ENCODE measurements at regions not wholly inside any gene's neighbourhood (a gene's known extent, or its start where the extent isn't known, plus 50 kb on each side); places are given as distances from the start of the nearest gene placed in this dataset.

DNA sequence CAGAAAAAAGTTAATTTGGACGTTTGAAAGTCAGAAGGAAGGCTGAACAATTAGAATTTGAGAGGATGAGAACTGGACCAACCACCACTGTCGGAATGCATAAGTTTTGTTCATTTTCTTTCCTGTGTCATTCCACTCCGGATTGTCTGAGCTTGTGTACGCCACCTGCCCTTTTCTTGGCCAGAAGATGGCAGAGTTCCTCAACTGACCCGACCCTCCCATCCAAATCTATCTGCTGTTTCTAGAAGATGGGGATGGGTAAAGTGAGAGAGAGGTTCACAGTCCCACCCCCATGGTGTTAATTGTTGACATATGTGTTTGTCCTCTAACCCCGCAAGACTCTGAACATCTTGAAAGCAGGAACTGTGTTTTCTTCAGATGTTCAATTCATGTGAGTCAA is 388.0 kb downstream of the VRK1 start:
- DNase-seq (ENCODE audit: low spot score) = no peak

DNA sequence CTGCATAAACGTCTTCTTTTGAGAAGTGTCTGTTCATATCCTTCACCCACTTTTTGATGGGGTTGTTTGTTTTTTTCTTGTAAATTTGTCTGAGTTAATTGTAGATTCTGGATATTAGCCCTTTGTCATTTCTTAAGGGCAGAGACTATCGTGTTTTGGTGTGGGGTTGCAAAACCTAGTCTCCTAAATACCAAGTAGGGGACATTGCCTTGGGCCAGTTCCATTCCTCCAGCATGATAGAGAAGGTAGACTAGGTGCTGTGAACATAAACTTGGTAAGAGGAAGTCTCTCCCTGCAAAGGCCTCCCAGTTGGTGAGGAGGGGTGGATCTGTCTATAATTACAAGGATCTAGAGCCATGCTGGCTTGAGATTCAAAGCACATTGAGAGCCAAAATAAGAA is 390.7 kb downstream of the VRK1 start:
- WGBS (ENCODE audit: low lambda C conversion rate) = 4% methylated on average over 2 of the region's 2 CpGs
- Histone ChIP-seq H3K4me2 (ENCODE audit: low read depth, low read length) (no peak overlapping the region), H3K79me2 (ENCODE audit: insufficient read depth, low read length) (no peaks in the 10 kb centered on the region), H3K9ac (ENCODE audit: insufficient read depth, low read depth, low read length) (no peak overlapping the region), H3K9me3 (ENCODE audit: low read length) (no peaks in the 10 kb centered on the region), H2AFZ (ENCODE audit: low read length) (no peak overlapping the region), H3K4me1 (ENCODE audit: insufficient read depth, low read length) (no peaks in the 10 kb centered on the region), H3K27me3 (ENCODE audit: control insufficient read depth in 1 of 2, insufficient read depth in 2 of 2, low read length in 2 of 2) (no peaks in the 10 kb centered on the region), H4K20me1 (ENCODE audit: insufficient read depth, low read length) (no peaks in the 10 kb centered on the region), H3K27ac (ENCODE audit: extremely low read length, insufficient read depth, low read length) (no peak overlapping the region), H3K36me3 (replicated peaks in 1 of 2; ENCODE audit: control insufficient read depth in 1 of 2, insufficient read depth in 2 of 2, low read length in 2 of 2) (no peaks in the 10 kb centered on the region), H3K4me3 (replicated peaks in 1 of 3; ENCODE audit: insufficient read depth in 1 of 3, low read depth in 2 of 3, low read length in 3 of 3) (no peak overlapping the region)
- in situ Hi-C loops (cut with HindIII; ENCODE audit: extremely low pct_ligation_motif_present, low pct_unique_long_range_greater_than_20kb) = no loop called here
- ChIA-PET CTCF (ENCODE audit: low intra/inter-chr PET ratio, low total read pairs) (no interaction called here), POLR2A (no interaction called here)
- no TSS peak for BruUV-seq (replicated peaks)
- no peak for ATAC-seq
- FAIRE-seq = no peak
- no peak for DNase-seq (ENCODE audit: low spot score)
- intact Hi-C loops (cut with micrococcal nuclease; ENCODE audit: unreplicated experiment) = no loop called here
- TF ChIP-seq ZNF136 (CRISPR knock-in tag; IDR thresholded peaks at IDR 0.05; ENCODE audit: low read depth) (no peak), ZNF34 (CRISPR knock-in tag; IDR thresholded peaks at IDR 0.05; ENCODE audit: borderline replicate concordance) (no peak), ISL2 (CRISPR knock-in tag; IDR thresholded peaks at IDR 0.05) (no peak), PAF1 (CRISPR knock-in tag; IDR thresholded peaks at IDR 0.05) (no peak), ZBTB7A (CRISPR knock-in tag; IDR thresholded peaks at IDR 0.05) (no peak), IRX3 (CRISPR knock-in tag; IDR thresholded peaks at IDR 0.05; ENCODE audit: borderline replicate concordance, low read depth) (no peak)
- TF ChIP-seq, protein P1, sequence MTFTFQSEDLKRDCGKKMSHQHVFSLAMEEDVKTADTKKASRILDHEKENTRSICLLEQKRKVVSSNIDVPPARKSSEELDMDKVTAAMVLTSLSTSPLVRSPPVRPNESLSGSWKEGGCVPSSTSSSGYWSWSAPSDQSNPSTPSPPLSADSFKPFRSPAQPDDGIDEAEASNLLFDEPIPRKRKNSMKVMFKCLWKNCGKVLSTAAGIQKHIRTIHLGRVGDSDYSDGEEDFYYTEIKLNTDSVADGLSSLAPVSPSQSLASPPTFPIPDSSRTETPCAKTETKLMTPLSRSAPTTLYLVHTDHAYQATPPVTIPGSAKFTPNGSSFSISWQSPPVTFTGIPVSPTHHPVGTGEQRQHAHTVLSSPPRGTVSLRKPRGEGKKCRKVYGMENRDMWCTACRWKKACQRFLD (CRISPR knock-in tag; IDR thresholded peaks at IDR 0.05; ENCODE audit: borderline replicate concordance) = no peak
- TF ChIP-seq, protein P2, sequence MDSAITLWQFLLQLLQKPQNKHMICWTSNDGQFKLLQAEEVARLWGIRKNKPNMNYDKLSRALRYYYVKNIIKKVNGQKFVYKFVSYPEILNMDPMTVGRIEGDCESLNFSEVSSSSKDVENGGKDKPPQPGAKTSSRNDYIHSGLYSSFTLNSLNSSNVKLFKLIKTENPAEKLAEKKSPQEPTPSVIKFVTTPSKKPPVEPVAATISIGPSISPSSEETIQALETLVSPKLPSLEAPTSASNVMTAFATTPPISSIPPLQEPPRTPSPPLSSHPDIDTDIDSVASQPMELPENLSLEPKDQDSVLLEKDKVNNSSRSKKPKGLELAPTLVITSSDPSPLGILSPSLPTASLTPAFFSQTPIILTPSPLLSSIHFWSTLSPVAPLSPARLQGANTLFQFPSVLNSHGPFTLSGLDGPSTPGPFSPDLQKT (CRISPR knock-in tag; IDR thresholded peaks at IDR 0.05; ENCODE audit: borderline replicate concordance) = no peak

More for the DNA sequence above, 388.0 kb downstream of the VRK1 start:
- TF ChIP-seq DMAP1 (CRISPR knock-in tag; IDR thresholded peaks at IDR 0.05) = no peak
- peak; percentile 49 for TF ChIP-seq STAG1 (CRISPR knock-in tag; IDR thresholded peaks at IDR 0.05)
- TF ChIP-seq, protein P3, sequence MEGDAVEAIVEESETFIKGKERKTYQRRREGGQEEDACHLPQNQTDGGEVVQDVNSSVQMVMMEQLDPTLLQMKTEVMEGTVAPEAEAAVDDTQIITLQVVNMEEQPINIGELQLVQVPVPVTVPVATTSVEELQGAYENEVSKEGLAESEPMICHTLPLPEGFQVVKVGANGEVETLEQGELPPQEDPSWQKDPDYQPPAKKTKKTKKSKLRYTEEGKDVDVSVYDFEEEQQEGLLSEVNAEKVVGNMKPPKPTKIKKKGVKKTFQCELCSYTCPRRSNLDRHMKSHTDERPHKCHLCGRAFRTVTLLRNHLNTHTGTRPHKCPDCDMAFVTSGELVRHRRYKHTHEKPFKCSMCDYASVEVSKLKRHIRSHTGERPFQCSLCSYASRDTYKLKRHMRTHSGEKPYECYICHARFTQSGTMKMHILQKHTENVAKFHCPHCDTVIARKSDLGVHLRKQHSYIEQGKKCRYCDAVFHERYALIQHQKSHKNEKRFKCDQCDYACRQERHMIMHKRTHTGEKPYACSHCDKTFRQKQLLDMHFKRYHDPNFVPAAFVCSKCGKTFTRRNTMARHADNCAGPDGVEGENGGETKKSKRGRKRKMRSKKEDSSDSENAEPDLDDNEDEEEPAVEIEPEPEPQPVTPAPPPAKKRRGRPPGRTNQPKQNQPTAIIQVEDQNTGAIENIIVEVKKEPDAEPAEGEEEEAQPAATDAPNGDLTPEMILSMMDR (CRISPR knock-in tag; IDR thresholded peaks at IDR 0.05) = peak; percentile 58
- peak; percentile 38; the same call in 1 of the 2 replicates for TF ChIP-seq SMC3 (IDR thresholded peaks at IDR 0.05; ENCODE audit: low read length)
- no TSS peak for BruUV-seq (replicated peaks)
- Histone ChIP-seq H3K36me3 (replicated peaks in 1 of 2; ENCODE audit: control insufficient read depth in 1 of 2, insufficient read depth in 2 of 2, low read length in 2 of 2) (no peaks in the 10 kb centered on the region), H2AFZ (ENCODE audit: low read length) (no peak overlapping the region), H3K79me2 (ENCODE audit: insufficient read depth, low read length) (no peaks in the 10 kb centered on the region), H3K4me1 (ENCODE audit: insufficient read depth, low read length) (no peaks in the 10 kb centered on the region), H3K4me2 (ENCODE audit: low read depth, low read length) (no peak overlapping the region), H3K4me3 (replicated peaks in 1 of 3; ENCODE audit: insufficient read depth in 1 of 3, low read depth in 2 of 3, low read length in 3 of 3) (no peak overlapping the region), H4K20me1 (ENCODE audit: insufficient read depth, low read length) (no peaks in the 10 kb centered on the region), H3K9me3 (ENCODE audit: low read length) (peaks cover 9% of the 10 kb centered on the region), H3K9ac (ENCODE audit: insufficient read depth, low read depth, low read length) (no peak overlapping the region), H3K27ac (ENCODE audit: extremely low read length, insufficient read depth, low read length) (no peak overlapping the region), H3K27me3 (ENCODE audit: control insufficient read depth in 1 of 2, insufficient read depth in 2 of 2, low read length in 2 of 2) (no peaks in the 10 kb centered on the region)
- ChIA-PET POLR2A (no interaction called here), CTCF (ENCODE audit: low intra/inter-chr PET ratio, low total read pairs) (no interaction called here)
- intact Hi-C loops (cut with micrococcal nuclease; ENCODE audit: unreplicated experiment) = no loop called here
- 0% methylated on average over 6 of the region's 6 CpGs for WGBS (ENCODE audit: low lambda C conversion rate)
- FAIRE-seq (no peak), ATAC-seq (peak; percentile 31; the same call in 1 of the 3 replicates)
- in situ Hi-C loops (cut with HindIII; ENCODE audit: extremely low pct_ligation_motif_present, low pct_unique_long_range_greater_than_20kb) = no loop called here

Data from HepG2 (cell line).